GM18868 (cell line): ENCODE measurements at regions not wholly inside any gene's neighbourhood (a gene's known extent, or its start where the extent isn't known, plus 50 kb on each side); places are given as distances from the start of the nearest gene placed in this dataset.
A peak's percentile ranks its signal among the peaks of the same experiment; 100 is the strongest.

Experiments used
- ATAC-seq: cut with Tn5 transposase; IDR thresholded peaks from one replicate; pipeline ENCODE4 v1.9.1; 2021; ENCODE audit warnings: mild to moderate bottlenecking, moderate library complexity; ENCODE audit not compliant: unreplicated experiment

DNA sequence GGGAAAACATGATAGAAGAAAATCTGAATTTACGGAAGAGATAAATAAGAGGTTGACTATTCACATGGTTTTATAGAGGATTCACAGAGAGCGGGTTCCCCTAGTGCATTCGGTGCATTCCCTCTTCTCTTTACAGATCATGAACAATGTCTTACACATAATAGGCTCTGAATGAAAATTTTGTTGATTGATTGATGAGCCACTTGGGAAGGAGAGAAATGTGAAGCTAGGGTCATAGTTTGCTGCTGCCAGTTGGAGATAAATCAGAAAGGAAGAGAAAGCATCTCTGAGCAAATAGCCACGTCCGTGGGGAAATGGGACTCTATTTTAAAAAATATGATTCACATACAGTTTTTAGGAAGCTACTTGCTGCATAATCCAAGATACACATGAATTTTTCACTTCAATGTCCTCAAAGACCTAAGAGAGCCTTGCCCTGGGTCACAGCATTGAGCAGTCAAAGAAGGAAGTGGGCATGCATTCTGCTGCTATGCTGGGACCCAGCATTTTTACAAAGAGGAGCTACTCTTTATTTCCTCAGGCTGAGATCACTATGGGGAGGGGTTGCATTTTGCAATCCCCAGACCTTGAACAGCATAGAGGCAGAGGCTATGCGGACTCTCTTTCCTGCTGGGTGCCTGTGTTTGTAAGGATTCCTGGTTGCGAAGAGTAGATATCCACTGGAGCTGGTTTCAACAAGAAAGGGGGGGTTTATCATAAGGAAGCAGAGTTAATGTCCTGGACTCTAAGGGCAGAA, 395.3 kb downstream of the TSN start:
- ATAC-seq = no peak

DNA sequence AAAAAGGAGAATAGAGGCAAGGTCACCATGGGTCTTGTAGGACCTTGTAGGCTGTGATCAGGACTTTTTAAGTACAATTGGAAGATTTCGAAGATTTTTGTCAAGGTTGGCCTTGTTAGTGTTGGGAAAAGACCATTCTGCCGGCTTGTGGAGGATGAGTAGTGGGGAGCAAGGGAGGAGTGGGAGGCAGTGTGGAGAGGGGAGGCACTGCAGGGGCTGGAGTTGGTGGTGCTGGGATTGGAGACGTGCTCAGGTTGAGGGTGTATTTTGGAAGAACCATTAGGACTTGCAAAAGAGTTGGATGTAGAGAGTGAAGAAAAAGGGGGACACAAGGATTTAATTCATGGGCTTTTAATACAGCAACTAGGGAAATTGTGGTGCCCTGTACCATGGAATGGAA, 397.1 kb downstream of the TSN start:
- ATAC-seq = no peak

DNA sequence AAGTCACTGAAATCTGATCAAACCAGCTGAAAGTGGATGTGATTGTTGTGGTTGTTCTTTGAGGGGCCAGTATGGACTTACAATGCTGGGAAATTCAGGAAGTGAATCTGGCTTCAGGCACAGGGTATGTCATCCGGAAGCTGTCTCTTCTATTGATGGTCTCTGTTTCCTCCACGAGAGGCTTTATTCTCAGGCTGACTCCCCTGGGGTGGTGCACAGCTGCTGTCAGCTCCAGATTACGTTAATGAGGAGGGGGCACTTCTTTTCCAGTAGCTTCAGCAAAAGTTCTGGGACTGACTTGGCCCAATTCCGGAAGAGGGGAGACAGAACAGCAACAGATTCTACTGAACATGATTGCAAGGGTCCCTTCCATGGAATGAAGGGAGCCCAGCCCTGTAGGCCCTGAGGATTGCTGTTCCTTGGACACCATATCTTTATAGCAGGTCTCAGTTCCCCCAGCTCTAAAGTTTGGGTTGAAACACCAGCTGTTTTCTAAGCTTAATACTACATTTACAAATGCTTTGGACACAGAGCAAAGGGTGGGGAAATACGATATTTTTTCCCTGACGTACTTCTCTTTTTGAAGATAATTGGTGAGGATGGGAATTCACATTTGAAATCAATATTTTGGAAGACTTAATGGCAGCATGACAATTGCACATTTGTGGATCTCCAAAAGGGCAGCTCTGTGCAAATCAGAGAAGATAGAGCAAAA, 400.9 kb downstream of the TSN start:
- peak; percentile 74 for ATAC-seq

DNA sequence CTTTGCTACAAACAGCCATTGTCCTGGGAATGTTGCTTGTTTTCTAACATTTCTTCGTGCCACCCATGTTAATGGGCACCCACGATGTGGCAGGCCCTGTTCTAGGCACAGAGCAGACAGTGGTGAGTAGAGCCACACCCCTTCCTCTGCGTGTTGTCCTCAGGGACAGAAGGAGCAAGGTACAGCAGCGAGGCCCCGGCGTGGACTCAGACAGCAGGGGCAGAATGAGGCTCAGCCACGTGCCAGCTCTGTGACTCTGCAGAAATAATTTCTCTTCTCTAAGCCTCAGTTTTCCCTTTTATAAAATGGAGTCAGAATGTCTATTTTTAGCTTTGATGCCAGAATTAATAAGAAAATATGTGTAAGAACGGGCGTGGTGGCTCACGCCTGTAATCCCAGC, 401.7 kb downstream of the TSN start:
- ATAC-seq = no peak

DNA sequence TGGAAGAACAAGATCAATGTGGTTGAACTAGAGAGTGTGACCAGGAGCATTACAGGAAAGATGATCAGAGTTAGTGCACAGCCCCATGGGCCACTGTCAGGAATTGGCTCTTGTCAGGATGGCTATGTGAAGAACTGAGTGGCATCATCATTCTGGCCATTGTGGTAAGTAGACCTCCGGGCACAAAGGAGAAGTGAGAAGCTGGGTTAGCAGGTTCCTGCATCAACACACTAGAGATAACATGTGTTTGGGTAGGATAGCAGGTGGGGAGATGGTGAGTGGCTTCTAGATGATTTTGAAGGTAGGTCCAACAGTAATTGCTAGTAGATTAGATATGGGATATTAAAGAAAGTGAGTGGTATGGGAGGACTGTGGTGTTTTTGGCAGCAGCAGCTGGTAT, 408.2 kb downstream of the TSN start:
- peak; percentile 71 for ATAC-seq

DNA sequence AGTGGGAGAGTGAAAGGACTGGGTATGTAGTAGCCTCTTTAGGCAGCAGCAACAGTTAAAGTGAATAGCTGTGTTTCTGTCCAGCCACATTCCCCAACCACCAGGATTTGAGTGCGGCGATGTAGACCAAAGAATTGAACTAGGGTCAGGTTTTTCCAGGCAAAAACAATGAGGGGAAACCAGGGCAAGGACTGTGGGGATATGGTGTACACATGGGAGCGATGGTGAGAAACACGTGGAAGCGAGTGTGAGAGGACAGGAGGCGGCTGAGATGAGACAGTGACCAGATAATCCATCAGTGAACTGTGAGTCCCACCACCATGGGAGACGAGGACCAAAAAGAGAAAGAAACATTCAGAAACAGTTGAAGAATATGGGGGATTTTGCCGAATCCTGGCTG, 409.5 kb downstream of the TSN start:
- no peak for ATAC-seq

DNA sequence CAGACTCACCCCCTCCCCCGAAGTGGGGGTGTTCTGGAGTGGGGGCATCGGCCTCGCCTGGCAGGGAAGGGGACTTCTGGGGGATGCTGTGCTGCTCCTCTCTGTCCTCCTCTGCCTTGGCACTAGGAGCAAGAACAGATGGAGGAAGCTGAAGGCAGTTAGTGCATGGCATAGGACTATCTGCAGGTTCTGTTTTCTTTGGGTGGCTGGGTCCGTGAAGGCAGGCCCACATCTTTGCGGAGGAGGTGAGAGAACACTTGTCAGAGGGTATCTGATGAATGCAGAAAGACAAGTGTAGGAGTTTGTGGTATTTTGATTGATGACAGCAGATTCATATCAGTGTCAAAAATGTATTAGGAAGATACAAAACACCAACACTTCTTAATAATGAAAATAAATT, 411.4 kb downstream of the TSN start:
- ATAC-seq = no peak

DNA sequence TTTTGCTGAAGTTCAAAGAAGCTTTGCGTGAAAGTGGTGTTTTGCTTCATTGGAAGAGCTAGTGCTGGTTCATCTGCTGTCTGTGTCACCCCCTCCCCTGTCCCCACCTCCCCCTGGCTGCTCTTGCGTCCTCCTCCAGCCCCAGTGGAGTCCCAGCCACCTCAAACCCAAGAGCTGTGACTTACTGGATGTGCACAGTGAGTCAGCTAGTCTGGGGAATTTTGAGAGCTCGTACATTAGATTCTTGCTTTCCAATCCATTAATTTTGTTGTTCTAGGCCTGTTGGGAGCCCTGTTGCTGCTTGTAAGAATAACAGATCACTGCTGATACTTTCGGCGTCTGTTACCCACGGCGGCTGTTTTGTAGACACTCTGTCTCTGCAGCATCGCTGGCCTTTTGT, 412.1 kb downstream of the TSN start:
- no peak for ATAC-seq

DNA sequence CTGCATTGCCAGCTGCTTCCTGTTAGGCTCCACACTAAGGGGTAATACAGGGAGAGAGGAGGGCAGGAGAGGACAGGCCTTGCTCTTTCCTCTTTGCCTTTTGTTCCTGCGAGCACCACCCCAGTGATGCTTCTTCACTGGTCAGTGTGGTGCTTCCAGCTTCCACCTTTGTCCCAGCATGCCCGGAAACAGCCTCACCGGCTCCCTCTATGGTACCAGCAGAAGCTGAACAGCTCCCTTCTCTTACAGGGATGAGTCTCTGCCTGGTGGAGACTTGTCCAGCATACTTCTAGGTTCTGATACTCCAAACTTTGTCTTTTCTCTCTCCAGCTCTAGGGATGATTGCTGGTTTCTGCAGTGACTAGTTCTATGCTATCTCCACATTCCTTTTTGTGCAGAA, 413.3 kb downstream of the TSN start:
- ATAC-seq = no peak

DNA sequence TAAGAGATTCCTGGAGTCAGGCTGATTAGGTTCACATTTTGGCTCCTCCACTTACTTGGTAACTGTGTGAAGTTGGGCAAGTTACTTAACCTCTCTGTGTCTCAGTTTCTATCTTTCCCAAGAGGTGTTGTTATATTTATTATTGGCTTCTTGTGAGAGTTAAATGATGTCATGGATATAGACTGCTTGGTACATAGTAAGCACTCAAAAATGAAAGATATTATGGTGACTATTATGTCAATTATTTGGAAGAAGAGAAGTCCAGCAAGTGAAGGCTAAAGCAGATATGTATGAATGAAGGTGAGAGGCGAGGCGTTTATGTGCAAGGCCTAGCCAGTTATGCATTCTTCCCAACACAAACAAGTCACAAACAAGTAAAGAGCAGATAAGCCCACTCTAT, 417.4 kb downstream of the TSN start:
- no peak for ATAC-seq

DNA sequence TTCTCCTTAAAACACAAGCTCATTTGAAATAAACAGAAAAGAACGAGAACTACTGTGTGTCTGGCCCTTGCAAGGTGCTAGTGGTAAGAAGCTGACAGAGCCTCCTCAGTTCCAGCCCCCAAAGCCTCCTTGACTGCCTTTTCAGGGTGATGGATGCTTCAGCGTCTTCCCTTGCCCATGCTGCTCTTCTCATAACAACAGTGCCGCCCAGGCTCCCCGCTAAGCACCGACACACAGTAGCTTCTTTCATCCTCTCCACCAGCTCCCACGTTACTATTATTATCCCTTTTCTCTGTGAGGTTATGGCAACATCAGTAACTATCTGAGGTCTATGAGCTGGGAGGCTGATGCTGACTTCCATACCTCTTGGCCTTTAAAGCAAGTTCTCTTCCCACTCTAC, 418.6 kb downstream of the TSN start:
- no peak for ATAC-seq

DNA sequence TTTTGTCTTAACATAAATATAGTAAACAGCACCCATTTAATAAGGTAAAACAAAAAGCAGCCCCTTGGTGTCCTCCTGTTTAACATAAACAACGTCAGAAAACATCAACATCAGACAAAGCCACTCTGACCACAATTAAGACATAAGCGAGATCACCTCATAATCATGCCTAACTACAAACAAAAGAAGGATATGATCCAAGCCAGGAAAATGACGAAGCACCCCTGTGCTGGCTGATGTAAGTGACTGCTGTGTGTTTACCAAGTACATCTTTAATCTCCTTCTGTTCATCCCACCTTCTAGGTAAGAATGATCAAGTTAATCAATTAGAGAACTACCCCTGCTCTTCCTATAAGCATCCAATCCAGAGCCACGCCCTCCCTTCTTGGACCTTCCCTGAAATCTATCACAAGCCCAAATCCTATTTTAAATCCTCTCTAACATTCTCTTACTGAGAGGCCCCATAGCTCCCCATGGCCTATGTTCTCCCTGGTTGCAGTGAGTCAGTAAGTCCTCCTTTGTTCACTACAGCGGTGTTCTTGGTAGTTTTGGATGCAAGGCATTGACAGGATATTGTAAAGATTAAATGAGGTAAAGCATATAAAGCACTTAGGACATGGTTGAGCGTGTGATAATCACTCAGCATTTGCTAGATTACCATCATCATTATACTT, 424.2 kb downstream of the TSN start:
- no peak for ATAC-seq

DNA sequence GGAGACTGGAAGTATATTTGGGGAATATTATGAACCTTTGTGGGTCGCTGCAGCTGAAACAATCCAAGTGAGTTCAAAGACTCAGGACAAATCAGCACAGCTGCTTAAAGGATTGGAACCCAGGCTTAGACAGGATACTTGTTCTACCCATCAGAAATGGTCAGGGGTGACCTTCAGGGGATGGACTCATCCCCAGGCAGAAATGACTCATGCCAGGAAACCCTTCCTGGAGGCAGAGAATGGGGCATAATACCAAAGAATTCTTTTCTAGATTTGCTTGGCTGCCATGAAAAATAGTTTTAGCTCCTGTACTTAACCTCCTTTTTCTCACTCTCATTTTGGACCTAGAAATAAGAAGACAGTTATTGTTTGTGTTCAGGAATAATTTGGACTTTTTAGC, 425.5 kb downstream of the TSN start:
- no peak for ATAC-seq

DNA sequence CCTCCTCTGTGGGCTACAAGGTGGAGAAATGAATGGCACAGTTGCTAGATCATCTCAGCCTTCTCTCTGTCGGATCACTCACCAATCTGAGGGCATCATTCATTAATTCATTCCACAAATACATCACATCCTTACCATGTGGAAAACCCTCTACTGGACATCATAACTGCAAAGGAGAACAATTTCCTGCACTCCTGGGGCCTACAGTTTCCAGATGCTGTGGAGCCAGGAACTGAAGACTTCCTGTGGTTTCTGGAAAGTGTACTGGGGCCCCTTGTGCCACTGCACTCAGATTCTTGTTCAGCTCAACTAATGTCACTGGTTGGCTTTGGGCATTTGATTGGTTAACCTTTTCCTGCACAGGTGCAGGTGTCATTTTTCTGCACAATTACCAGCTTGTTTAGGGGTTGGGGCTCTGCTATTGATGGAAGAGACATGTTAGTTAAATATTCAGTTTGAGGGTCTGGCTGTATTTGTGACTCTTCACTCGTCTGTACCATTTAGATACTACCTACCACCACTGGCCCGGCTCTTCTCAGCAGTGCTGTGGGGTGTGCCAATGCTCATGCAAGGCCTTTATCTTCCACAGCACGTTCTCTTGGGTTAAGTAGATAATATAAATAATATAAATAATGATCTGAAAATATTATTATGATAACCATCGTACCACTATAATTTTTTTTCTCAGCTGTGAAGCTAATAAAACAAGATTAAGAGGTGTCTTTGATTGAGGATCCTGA, 427.3 kb downstream of the TSN start:
- ATAC-seq = no peak

DNA sequence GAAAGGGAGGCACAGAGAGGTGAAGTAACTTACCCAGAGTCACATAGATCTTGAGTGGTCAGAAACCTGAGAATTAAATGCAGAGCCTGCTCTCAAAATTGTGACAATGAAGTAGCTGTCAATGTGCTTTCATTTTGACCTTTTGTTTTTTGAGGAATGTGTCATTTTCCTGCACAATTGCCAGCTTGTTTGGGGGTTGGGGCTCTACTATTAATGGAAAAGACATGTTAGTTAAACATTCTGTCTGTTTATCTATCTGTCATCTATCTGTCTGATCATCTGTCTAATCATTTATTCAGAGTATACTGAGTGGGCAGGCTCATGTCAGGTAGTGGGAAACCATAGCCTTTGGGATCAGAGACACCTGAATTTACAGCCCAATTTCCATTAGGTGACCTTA, 428.4 kb downstream of the TSN start:
- no peak for ATAC-seq

DNA sequence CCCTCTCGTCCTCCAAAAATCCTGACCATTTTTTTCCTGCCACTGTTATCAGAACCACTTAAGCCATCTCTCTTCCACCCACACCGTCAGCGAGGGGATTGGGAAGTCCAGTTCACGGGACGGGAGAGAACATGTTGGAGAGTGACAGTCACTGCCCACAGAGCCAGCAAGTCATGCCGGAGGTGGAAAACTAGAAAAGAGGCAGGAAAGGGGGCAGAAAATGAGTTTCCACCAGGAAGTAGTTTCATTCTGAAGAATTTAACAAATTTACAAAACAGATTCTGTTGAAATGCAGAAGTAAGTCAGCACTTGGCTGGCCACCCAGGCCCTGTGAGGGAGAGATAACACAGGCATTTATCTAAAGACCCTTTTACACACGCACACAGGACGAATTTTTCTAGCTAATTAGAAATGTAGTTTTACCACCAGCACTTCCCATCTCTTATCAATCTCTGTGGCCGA, 431.3 kb downstream of the TSN start:
- ATAC-seq = no peak

DNA sequence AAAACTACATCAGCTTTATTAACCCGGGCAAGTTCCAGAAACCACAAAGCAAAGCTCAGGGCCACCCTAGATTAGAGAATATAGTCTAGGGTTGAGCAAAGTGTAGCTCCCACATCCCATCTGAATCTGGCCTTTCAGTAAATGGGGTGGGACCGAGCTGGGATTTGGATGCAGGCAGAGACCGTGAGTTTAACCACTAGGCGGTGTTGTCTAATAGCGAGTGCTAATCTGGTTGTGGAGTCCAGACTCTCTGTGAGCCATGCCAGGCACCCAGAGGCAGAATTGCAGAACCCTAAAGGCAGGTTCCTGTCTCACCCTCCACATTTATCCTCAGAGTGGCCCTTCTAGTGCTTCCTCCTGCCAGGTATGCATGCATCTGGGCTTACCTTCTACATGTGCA, 435.9 kb downstream of the TSN start:
- peak; percentile 90 for ATAC-seq

DNA sequence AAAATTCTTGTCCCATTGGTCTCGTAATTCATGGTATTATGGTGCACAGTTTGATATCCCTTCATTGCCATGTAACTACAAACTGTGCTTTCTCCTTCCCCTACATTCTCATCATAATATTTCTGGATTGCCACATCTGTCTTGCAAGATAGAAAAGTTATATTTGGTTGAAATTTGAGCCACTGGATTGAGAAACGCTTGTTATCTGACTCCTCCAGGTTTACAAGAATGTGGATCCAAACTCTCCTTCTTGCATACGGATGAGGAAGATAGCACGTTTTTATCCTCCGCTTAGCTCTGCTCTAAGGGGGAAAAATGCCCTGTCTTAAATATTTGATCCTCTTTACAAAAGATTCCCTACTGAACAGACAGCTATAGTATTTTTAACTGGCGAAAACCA, 438.2 kb downstream of the TSN start:
- ATAC-seq = no peak

DNA sequence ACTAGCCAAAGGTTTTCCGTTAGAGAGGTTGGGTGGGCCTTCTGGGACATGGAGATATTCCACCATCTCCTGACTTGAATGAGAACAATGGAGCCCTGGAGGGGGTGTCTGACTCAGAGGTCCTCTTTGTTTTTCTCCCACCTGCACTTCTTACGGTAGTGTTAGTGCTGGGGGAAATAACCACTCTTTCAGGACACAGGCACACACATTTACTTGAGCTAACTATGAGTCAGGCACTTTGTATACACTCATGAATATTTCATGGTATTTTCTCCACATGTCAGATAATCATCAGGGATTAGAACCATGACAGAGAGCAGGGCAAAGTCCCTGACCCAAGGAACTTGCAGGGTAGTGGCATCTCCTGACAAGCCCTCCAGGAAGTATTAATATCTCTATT, 439.1 kb downstream of the TSN start:
- no peak for ATAC-seq

DNA sequence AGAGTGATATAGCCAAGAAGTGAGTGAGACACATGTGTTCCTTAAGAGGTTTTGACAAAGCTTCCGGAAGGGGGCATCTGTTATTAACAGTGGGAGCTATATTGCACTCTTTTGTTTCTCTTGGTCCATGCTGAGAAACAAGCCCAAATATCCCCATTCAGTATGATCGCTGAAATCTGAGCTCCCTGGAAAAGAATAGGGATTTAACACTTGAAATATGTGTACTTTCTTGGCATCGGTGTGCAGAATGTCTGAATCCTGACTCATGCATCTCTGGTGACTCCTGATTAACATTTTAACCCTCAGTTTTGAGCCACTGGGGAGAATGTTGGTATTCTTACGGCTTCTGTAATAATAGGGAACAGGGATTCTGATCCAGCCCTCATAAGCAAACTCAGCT, 448.1 kb downstream of the TSN start:
- no peak for ATAC-seq

DNA sequence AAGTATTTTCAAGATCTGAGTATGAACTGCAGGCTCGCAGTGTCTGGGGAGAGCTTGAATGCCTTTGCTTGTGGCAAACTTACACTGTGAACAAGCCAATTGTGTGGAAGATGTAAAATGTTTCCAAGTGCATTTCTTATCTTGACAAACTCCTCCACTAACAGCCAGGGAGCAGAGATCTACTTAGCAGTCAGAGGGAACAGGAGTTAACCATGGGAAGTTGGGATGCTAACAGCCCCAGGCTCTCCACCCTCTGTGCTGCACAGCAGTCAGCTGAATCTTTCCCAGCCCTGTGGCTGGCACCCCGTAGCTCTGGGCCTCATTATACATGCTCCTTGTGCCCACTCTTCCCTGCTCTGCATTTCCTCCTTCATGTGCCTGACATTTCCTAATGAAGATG, 450.2 kb downstream of the TSN start:
- no peak for ATAC-seq
